MM.1S (cell line): ENCODE measurements at regions not wholly inside any gene's neighbourhood (a gene's known extent, or its start where the extent isn't known, plus 50 kb on each side); places are given as distances from the start of the nearest gene placed in this dataset.

Source experiments
- DNase-seq: peaks from one replicate; pipeline ENCODE4 v3.0.0-alpha.2; 2015
- H2AFZ ChIP-seq: fragments of 300-600 bp; sonication (generic); 2 replicates; pipeline ENCODE4 v1.6.0; 2016; ENCODE audit warnings: antibody characterized with exemption, low read length
- H3F3A ChIP-seq: fragments of 300-600 bp; sonication (generic); 2 replicates; pipeline ENCODE4 v1.6.1; 2016; ENCODE audit warnings: mild to moderate bottlenecking, antibody characterized with exemption, low read length, moderate library complexity, mixed read lengths; ENCODE audit not compliant: insufficient read depth
- H3K27ac ChIP-seq: fragments of 300-600 bp; sonication (generic); 2 replicates; pipeline ENCODE4 v1.5.1; 2016; ENCODE audit warnings: mild to moderate bottlenecking, low read length
- H3K27me3 ChIP-seq: fragments of 300-600 bp; sonication (generic); replicated peaks from 2 replicates; pipeline ENCODE4 v1.6.0; 2016; ENCODE audit warnings: low read length; ENCODE audit not compliant: insufficient read depth
- H3K36me3 ChIP-seq: fragments of 300-600 bp; sonication (generic); replicated peaks from 2 replicates; pipeline ENCODE4 v1.6.1; 2016; ENCODE audit warnings: mild to moderate bottlenecking, low read length, mixed read lengths; ENCODE audit not compliant: insufficient read depth
- H3K4me1 ChIP-seq: fragments of 300-600 bp; sonication (generic); 2 replicates; pipeline ENCODE4 v1.6.1; 2016; ENCODE audit warnings: low read length, mixed read lengths
- H3K4me2 ChIP-seq: fragments of 300-600 bp; sonication (generic); 2 replicates; pipeline ENCODE4 v1.6.0; 2016; ENCODE audit warnings: low read depth, low read length
- H3K4me3 ChIP-seq: fragments of 300-600 bp; sonication (generic); 2 replicates; pipeline ENCODE4 v1.5.1; 2016; ENCODE audit warnings: low read length, mixed read lengths
- H3K79me2 ChIP-seq: fragments of 300-600 bp; sonication (generic); 2 replicates; pipeline ENCODE4 v1.6.1; 2016; ENCODE audit warnings: mixed run types, low read length, mixed read lengths
- H3K9ac ChIP-seq: fragments of 300-600 bp; sonication (generic); 2 replicates; pipeline ENCODE4 v1.6.1; 2016; ENCODE audit warnings: low read length, mixed read lengths
- H3K9me2 ChIP-seq: fragments of 300-600 bp; sonication (generic); replicated peaks from 2 replicates; pipeline ENCODE4 v1.6.1; 2016; ENCODE audit warnings: mild to moderate bottlenecking, low read length, mixed read lengths; ENCODE audit not compliant: insufficient read depth
- H3K9me3 ChIP-seq: fragments of 300-600 bp; sonication (generic); replicated peaks from 2 replicates; pipeline ENCODE4 v1.6.1; 2016; ENCODE audit warnings: mild to moderate bottlenecking, low read length, mixed read lengths; ENCODE audit not compliant: insufficient read depth
- H4K20me1 ChIP-seq: fragments of 300-600 bp; sonication (generic); 2 replicates; pipeline ENCODE4 v1.6.1; 2016; ENCODE audit warnings: mild to moderate bottlenecking, low read length, moderate library complexity, mixed read lengths; ENCODE audit not compliant: insufficient read depth
- CTCF ChIP-seq: fragments of 300-600 bp; sonication (generic); IDR thresholded peaks from 2 replicates; pipeline ENCODE4 v1.5.1; 2016; ENCODE audit warnings: antibody characterized with exemption, low read length, mixed read lengths
- EZH2 ChIP-seq: fragments of 300-600 bp; sonication (generic); optimal IDR thresholded peaks from 2 replicates; pipeline ENCODE3; 2017; ENCODE audit warnings: low read depth, mild to moderate bottlenecking, antibody characterized with exemption, low read length, mixed read lengths
- EZH2phosphoT487 ChIP-seq: fragments of 300-600 bp; sonication (generic); IDR thresholded peaks from 2 replicates; pipeline ENCODE4 v1.6.1; 2018; ENCODE audit warnings: antibody characterized with exemption, low read length

GRCh38 chr15:27650244-27650643, 448.9 kb downstream of the OCA2 start:
- Histone ChIP-seq H3K4me2 (no peak overlapping the region), H3F3A (no peaks in the 10 kb centered on the region), H3K36me3 (no peaks in the 10 kb centered on the region), H3K9me3 (no peaks in the 10 kb centered on the region), H2AFZ (no peak overlapping the region), H4K20me1 (no peaks in the 10 kb centered on the region), H3K4me1 (no peaks in the 10 kb centered on the region), H3K79me2 (no peaks in the 10 kb centered on the region), H3K9me2 (no peaks in the 10 kb centered on the region), H3K9ac (no peak overlapping the region), H3K27me3 (no peaks in the 10 kb centered on the region), H3K4me3 (no peak overlapping the region), H3K27ac (no peak overlapping the region)
- TF ChIP-seq EZH2: no peak
- no peak for TF ChIP-seq EZH2phosphoT487
- no peak for TF ChIP-seq CTCF
- DNase-seq: no peak

- H3K9me2 ChIP-seq: no peaks in the 10 kb centered on the region
- H3K27ac ChIP-seq: peak overlapping the region; percentile 19; the same call in 1 of the 2 replicates
- no peak overlapping the region for H3K9ac ChIP-seq
- no peaks in the 10 kb centered on the region for H4K20me1 ChIP-seq
- H3K4me2 ChIP-seq: peak overlapping the region; percentile 11; the same call in 1 of the 2 replicates
- DNase-seq: no peak
- H3K79me2 ChIP-seq: no peaks in the 10 kb centered on the region
- H3K27me3 ChIP-seq: no peaks in the 10 kb centered on the region
- H3K9me3 ChIP-seq: no peaks in the 10 kb centered on the region
- TF ChIP-seq CTCF (no peak), EZH2 (no peak), EZH2phosphoT487 (no peak)
- no peaks in the 10 kb centered on the region for H3K4me1 ChIP-seq
- H2AFZ ChIP-seq: no peak overlapping the region; the same call in 1 of the 2 replicates
- H3F3A ChIP-seq: no peaks in the 10 kb centered on the region
- no peak overlapping the region for H3K4me3 ChIP-seq
- H3K36me3 ChIP-seq: no peaks in the 10 kb centered on the region
Measured at GRCh38 chr15:27648359-27648758, 450.8 kb downstream of the OCA2 start.

GRCh38 chr15:27646531-27646930, 452.6 kb downstream of the OCA2 start:
- no peaks in the 10 kb centered on the region for H3F3A ChIP-seq
- H3K9me3 ChIP-seq: no peaks in the 10 kb centered on the region
- TF ChIP-seq EZH2phosphoT487 (no peak), EZH2 (no peak), CTCF (no peak)
- H3K9me2 ChIP-seq: no peaks in the 10 kb centered on the region
- H3K4me3 ChIP-seq: no peak overlapping the region
- H3K36me3 ChIP-seq: no peaks in the 10 kb centered on the region
- H3K27ac ChIP-seq: no peak overlapping the region
- H4K20me1 ChIP-seq: no peaks in the 10 kb centered on the region
- no peak for DNase-seq
- H2AFZ ChIP-seq: no peak overlapping the region
- no peaks in the 10 kb centered on the region for H3K4me1 ChIP-seq
- H3K4me2 ChIP-seq: no peak overlapping the region
- H3K27me3 ChIP-seq: no peaks in the 10 kb centered on the region
- H3K9ac ChIP-seq: no peak overlapping the region
- no peaks in the 10 kb centered on the region for H3K79me2 ChIP-seq
